Prostate gland (tissue), 2 donors: ENCODE measurements at regions not wholly inside any gene's neighbourhood (a gene's known extent, or its start where the extent isn't known, plus 50 kb on each side); places are given as distances from the start of the nearest gene placed in this dataset.

Experiments
- DNase-seq: peaks from one replicate; pipeline ENCODE4 v3.0.0-alpha.2; 2019; ENCODE audit warnings: low spot score
- H3K27ac ChIP-seq, 2 donors: fragments of 200-600 bp; sonication (generic); 2 replicates each; pipeline ENCODE4 v1.5.1; 2017 to 2019
- H3K27me3 ChIP-seq: fragments of 200-600 bp; sonication (generic); replicated peaks from 2 replicates; pipeline ENCODE4 v1.5.1; 2019; ENCODE audit not compliant: insufficient read depth
- H3K36me3 ChIP-seq, 2 donors: fragments of 200-600 bp; sonication (generic); 1 replicate in 1 of 2; 2 replicates in 1 of 2; pipeline versions ENCODE4 v1.5.1 to v1.8.1; 2017 to 2019
- H3K4me1 ChIP-seq: fragments of 200-600 bp; sonication (generic); replicated peaks from 2 replicates; pipeline ENCODE4 v1.5.1; 2019
- H3K4me3 ChIP-seq, 2 donors: fragments of 200-600 bp; sonication (generic); 2 replicates each; pipeline ENCODE4 v1.5.1; 2017 to 2019
- H3K9me3 ChIP-seq: fragments of 200-600 bp; sonication (generic); 2 replicates; pipeline ENCODE4 v1.5.1; 2017
- CTCF ChIP-seq, 4 experiments: fragments of 200-600 bp in 2 of 4; fragments of 450-650 bp in 2 of 4; sonication (generic) in 2 of 4; IDR thresholded peaks; 1 replicate in 3 of 4; 2 replicates in 1 of 4; pipeline ENCODE4 v1.5.1; 2016 to 2019; ENCODE audit warnings: antibody characterized with exemption in 4 of 4, mild to moderate bottlenecking in 2 of 4, moderate library complexity in 2 of 4
- POLR2A ChIP-seq: fragments of 450-650 bp; IDR thresholded peaks from one replicate; pipeline ENCODE4 v1.6.1; 2016; ENCODE audit warnings: antibody characterized with exemption, mild to moderate bottlenecking
- POLR2AphosphoS5 ChIP-seq: sonication (generic); formaldehyde crosslinking; IDR thresholded peaks from one replicate; pipeline ENCODE4 v1.6.1; 2017; ENCODE audit warnings: antibody characterized with exemption
- WGBS: methylation state at CpG from one replicate; pipeline ENCODE4 v1.1.5; 2018; 5-methylcytosine and 5-hydroxymethylcytosine counted together
- intact Hi-C: fragments of 100-400 bp; cut with DNase I; formaldehyde crosslinking; loops from one replicate; pipeline ENCODE4 v1.14.2; 2022

DNA sequence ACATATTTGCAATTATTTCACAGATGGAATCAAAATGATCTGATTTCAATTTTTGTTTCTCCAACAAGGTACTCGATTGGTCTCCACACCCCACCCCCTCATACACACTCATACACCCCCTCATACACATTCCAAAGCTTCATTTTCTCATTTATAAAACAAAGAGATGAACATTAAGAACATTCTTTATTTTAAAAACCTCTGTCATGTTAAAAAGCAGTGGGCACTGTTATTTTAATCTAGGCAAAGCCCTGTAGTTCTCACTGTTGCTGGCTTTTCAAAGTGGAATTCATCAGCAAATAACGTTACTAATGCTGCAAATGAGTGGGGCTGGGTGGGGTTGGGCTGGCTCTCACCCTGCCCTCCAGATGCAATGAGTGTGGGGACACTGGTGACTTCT, 289.6 kb upstream of the ASIC2 start:
- H3K27me3 ChIP-seq = no peaks in the 10 kb centered on the region
- H3K36me3 ChIP-seq = no peaks in the 10 kb centered on the region
- WGBS = 81% methylated on average over 2 of the region's 2 CpGs

GRCh38 chr17:33583518-33584417, 290.7 kb upstream of the ASIC2 start:
- no peaks in the 10 kb centered on the region for H3K9me3 ChIP-seq
- H3K27ac ChIP-seq = no peak overlapping the region
- no peak overlapping the region for H3K4me3 ChIP-seq
- no peaks in the 10 kb centered on the region for H3K4me1 ChIP-seq
- no peak for TF ChIP-seq CTCF (IDR thresholded peaks at IDR 0.05)
- TF ChIP-seq POLR2AphosphoS5 = no peak
- TF ChIP-seq POLR2A = no peak
- no peak for DNase-seq
- no peaks in the 10 kb centered on the region for H3K36me3 ChIP-seq
- intact Hi-C loops = no loop called here
- WGBS = 64% methylated on average over 7 of the region's 7 CpGs
- H3K27me3 ChIP-seq = no peaks in the 10 kb centered on the region

More for the DNA sequence above, 289.6 kb upstream of the ASIC2 start:
- no peak overlapping the region for H3K4me3 ChIP-seq
- no peak for DNase-seq
- intact Hi-C loops = no loop called here
- TF ChIP-seq POLR2A (no peak), CTCF (IDR thresholded peaks at IDR 0.05) (no peak), POLR2AphosphoS5 (no peak)
- no peaks in the 10 kb centered on the region for H3K9me3 ChIP-seq
- no peaks in the 10 kb centered on the region for H3K4me1 ChIP-seq
- no peak overlapping the region for H3K27ac ChIP-seq

- no peaks in the 10 kb centered on the region for H3K9me3 ChIP-seq
- peaks cover 2% of the 10 kb centered on the region for H3K27me3 ChIP-seq
- no peaks in the 10 kb centered on the region for H3K36me3 ChIP-seq
- no peak overlapping the region for H3K27ac ChIP-seq
- TF ChIP-seq POLR2AphosphoS5 = no peak
- TF ChIP-seq CTCF (IDR thresholded peaks at IDR 0.05) = no peak
- TF ChIP-seq POLR2A = no peak
- DNase-seq = no peak
- intact Hi-C loops = no loop called here
- no peaks in the 10 kb centered on the region for H3K4me1 ChIP-seq
- WGBS = 77% methylated on average over 4 of the region's 4 CpGs
- no peak overlapping the region for H3K4me3 ChIP-seq
Observed at GRCh38 chr17:33593991-33594390, 300.9 kb upstream of the ASIC2 start.

DNA sequence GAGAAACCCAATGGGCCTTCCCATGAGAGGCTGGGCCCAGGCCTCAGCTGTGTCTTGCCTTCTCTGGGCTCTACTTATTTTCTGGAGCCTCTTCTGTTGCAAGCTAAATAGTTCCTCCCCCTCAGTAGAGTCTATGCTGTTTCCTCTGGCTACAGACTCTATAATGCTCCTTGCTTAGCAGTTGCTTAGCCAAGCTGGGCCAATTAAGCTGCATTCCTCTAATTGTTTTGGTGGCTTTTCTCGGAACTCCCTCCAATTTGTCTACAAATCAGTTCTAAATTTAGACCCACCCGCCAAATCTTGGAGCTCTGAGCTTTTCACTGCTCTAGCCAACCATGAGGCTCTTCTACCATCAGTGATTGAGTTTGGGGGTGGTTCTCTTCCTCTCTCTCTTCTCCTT, 302.7 kb upstream of the ASIC2 start:
- Histone ChIP-seq H3K4me1 (no peaks in the 10 kb centered on the region), H3K9me3 (no peaks in the 10 kb centered on the region), H3K36me3 (no peaks in the 10 kb centered on the region), H3K4me3 (no peak overlapping the region), H3K27me3 (peaks cover 3% of the 10 kb centered on the region), H3K27ac (no peak overlapping the region)
- DNase-seq = no peak
- TF ChIP-seq POLR2A (no peak), POLR2AphosphoS5 (no peak), CTCF (IDR thresholded peaks at IDR 0.05) (no peak)
- intact Hi-C loops = no loop called here
- WGBS = 32% methylated on average over 2 of the region's 2 CpGs

DNA sequence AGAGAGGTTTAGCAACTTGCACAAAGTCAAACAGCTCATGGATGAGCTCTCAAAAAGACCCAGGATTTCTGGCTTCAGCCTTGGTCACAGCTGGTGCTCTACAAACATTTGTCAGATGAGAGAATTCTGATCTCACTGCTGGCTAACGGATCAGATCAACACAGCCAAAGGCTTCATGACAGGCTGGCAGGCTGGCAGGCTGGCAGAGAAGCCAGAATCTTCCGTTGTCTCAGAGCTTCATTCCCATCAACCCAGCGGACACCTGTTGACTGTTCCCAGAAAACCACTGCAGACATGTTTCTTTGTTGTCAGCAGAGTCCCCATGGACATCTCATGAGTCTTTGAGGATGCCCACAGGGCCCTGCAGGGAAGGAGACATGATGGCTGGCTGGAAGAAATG, 303.8 kb upstream of the ASIC2 start:
- no peak for TF ChIP-seq POLR2A
- no peak for TF ChIP-seq POLR2AphosphoS5
- no peak for TF ChIP-seq CTCF (IDR thresholded peaks at IDR 0.05)
- H3K4me3 ChIP-seq = no peak overlapping the region
- 65% methylated on average over 3 of the region's 3 CpGs for WGBS
- no peak for DNase-seq
- no peaks in the 10 kb centered on the region for H3K9me3 ChIP-seq
- no peaks in the 10 kb centered on the region for H3K4me1 ChIP-seq
- peaks cover 3% of the 10 kb centered on the region for H3K27me3 ChIP-seq
- H3K36me3 ChIP-seq = no peaks in the 10 kb centered on the region
- intact Hi-C loops = no loop called here
- no peak overlapping the region for H3K27ac ChIP-seq
